ENCODE measurements at regions not wholly inside any gene's neighbourhood (a gene's known extent, or its start where the extent isn't known, plus 50 kb on each side); places are given as distances from the start of the nearest gene placed in this dataset.
"Not testable (repeated sequence)": the region's sequence is repeated elsewhere in the genome, so short reads cannot be mapped to it uniquely, and the experiment has no call there.

- Histone ChIP-seq H3K36me3 (ENCODE audit: insufficient read depth, low read length) (no peaks in the 10 kb centered on the region), H3K27me3 (ENCODE audit: insufficient read depth, low read length, poor library complexity, severe bottlenecking) (no peaks in the 10 kb centered on the region), H3K9me3 (ENCODE audit: low read length) (no peaks in the 10 kb centered on the region), H3K27ac (ENCODE audit: low read depth, low read length) (no peak overlapping the region), H3K4me3 (ENCODE audit: low read length) (no peak overlapping the region), H3K4me1 (ENCODE audit: insufficient read depth, low read length) (no peaks in the 10 kb centered on the region)
- Mint-ChIP-seq H3K9me3 (no peaks in the 10 kb centered on the region), H3K4me1 (no peaks in the 10 kb centered on the region), H3K27me3 (no peaks in the 10 kb centered on the region), H3K4me3 (no peak overlapping the region), H3K27ac (no peak overlapping the region), H3K36me3 (peaks cover 10 to 27% (median 14%) of the 10 kb centered on the region in 3 donors)
- ChIA-PET POLR2A (no interaction called here), CTCF (no interaction called here)
- no peak for DNase-seq
Observed at GRCh38 chr16:27620541-27620940, 70.6 kb downstream of the KATNIP start.

- ChIA-PET POLR2A (no interaction called here), CTCF (no interaction called here)
- no peaks in the 10 kb centered on the region for H3K27me3 ChIP-seq (ENCODE audit: insufficient read depth, low read length, poor library complexity, severe bottlenecking)
- peaks cover 10 to 32% (median 12%) of the 10 kb centered on the region in 3 donors for H3K36me3 Mint-ChIP-seq
- no peaks in the 10 kb centered on the region for H3K4me1 ChIP-seq (ENCODE audit: insufficient read depth, low read length)
- H3K4me3 Mint-ChIP-seq, result no peak overlapping the region
- no peaks in the 10 kb centered on the region for H3K9me3 Mint-ChIP-seq
- no peaks in the 10 kb centered on the region for H3K4me1 Mint-ChIP-seq
- no peaks in the 10 kb centered on the region for H3K9me3 ChIP-seq (ENCODE audit: low read length)
- H3K27me3 Mint-ChIP-seq, result no peaks in the 10 kb centered on the region
- H3K27ac Mint-ChIP-seq, result peak overlapping the region in 2 of 8 donors; percentile 0 to 50
- DNase-seq, result no peak
- H3K4me3 ChIP-seq (ENCODE audit: low read length), result no peak overlapping the region
- H3K36me3 ChIP-seq (ENCODE audit: insufficient read depth, low read length), result no peaks in the 10 kb centered on the region
- H3K27ac ChIP-seq (ENCODE audit: low read depth, low read length), result no peak overlapping the region
Observed at GRCh38 chr16:27624154-27625049, 74.5 kb downstream of the KATNIP start.

GRCh38 chr16:27625050-27625697 lies 75.2 kb downstream of the KATNIP start:
- Mint-ChIP-seq H3K4me3 (no peak overlapping the region), H3K4me1 (no peaks in the 10 kb centered on the region), H3K27me3 (no peaks in the 10 kb centered on the region), H3K36me3 (peaks cover 8 to 28% (median 11%) of the 10 kb centered on the region in 3 donors), H3K27ac (peak overlapping the region in 2 of 8 donors; percentile 43 to 95), H3K9me3 (no peaks in the 10 kb centered on the region)
- Histone ChIP-seq H3K4me3 (ENCODE audit: low read length) (no peak overlapping the region), H3K36me3 (ENCODE audit: insufficient read depth, low read length) (no peaks in the 10 kb centered on the region), H3K9me3 (ENCODE audit: low read length) (no peaks in the 10 kb centered on the region), H3K4me1 (ENCODE audit: insufficient read depth, low read length) (no peaks in the 10 kb centered on the region), H3K27me3 (ENCODE audit: insufficient read depth, low read length, poor library complexity, severe bottlenecking) (no peaks in the 10 kb centered on the region), H3K27ac (ENCODE audit: low read depth, low read length) (no peak overlapping the region)
- no peak for DNase-seq
- ChIA-PET CTCF (no interaction called here), POLR2A (no interaction called here)

- DNase-seq, result no peak
- H3K9me3 Mint-ChIP-seq, result no peaks in the 10 kb centered on the region
- no peak overlapping the region for H3K27ac ChIP-seq (ENCODE audit: low read depth, low read length)
- ChIA-PET POLR2A (no interaction called here), CTCF (no interaction called here)
- no peaks in the 10 kb centered on the region for H3K27me3 ChIP-seq (ENCODE audit: insufficient read depth, low read length, poor library complexity, severe bottlenecking)
- H3K27ac Mint-ChIP-seq, result no peak overlapping the region
- H3K4me3 ChIP-seq (ENCODE audit: low read length), result no peak overlapping the region
- no peaks in the 10 kb centered on the region for H3K4me1 ChIP-seq (ENCODE audit: insufficient read depth, low read length)
- no peaks in the 10 kb centered on the region for H3K27me3 Mint-ChIP-seq
- H3K9me3 ChIP-seq (ENCODE audit: low read length), result no peaks in the 10 kb centered on the region
- H3K36me3 ChIP-seq (ENCODE audit: insufficient read depth, low read length), result peaks cover 7% of the 10 kb centered on the region
- no peaks in the 10 kb centered on the region for H3K4me1 Mint-ChIP-seq
- H3K4me3 Mint-ChIP-seq, result no peak overlapping the region
- peaks cover 11 to 36% (median 16%) of the 10 kb centered on the region in 3 donors for H3K36me3 Mint-ChIP-seq
Observed at GRCh38 chr16:27627136-27627535, 77.2 kb downstream of the KATNIP start.

- H3K27me3 Mint-ChIP-seq, result no peaks in the 10 kb centered on the region
- peak overlapping the region in 1 of 8 donors; percentile 95 for H3K27ac Mint-ChIP-seq
- Histone ChIP-seq H3K27ac (ENCODE audit: low read depth, low read length) (no peak overlapping the region), H3K27me3 (ENCODE audit: insufficient read depth, low read length, poor library complexity, severe bottlenecking) (no peaks in the 10 kb centered on the region), H3K36me3 (ENCODE audit: insufficient read depth, low read length) (peaks cover 7% of the 10 kb centered on the region), H3K4me3 (ENCODE audit: low read length) (no peak overlapping the region), H3K9me3 (ENCODE audit: low read length) (no peaks in the 10 kb centered on the region), H3K4me1 (ENCODE audit: insufficient read depth, low read length) (no peaks in the 10 kb centered on the region)
- no peaks in the 10 kb centered on the region for H3K9me3 Mint-ChIP-seq
- peaks cover 10 to 39% (median 16%) of the 10 kb centered on the region in 3 donors for H3K36me3 Mint-ChIP-seq
- DNase-seq, result no peak
- no peaks in the 10 kb centered on the region for H3K4me1 Mint-ChIP-seq
- CTCF ChIA-PET, result no interaction called here
- H3K4me3 Mint-ChIP-seq, result no peak overlapping the region
- POLR2A ChIA-PET, result no interaction called here
Observed at GRCh38 chr16:27628241-27628942, 78.4 kb downstream of the KATNIP start.

- peak overlapping the region in 1 of 8 donors; percentile 95 for H3K27ac Mint-ChIP-seq
Observed at GRCh38 chr16:27628943-27629462, 79.1 kb downstream of the KATNIP start.

GRCh38 chr16:27632216-27632615 lies 82.3 kb downstream of the KATNIP start:
- no peaks in the 10 kb centered on the region for H3K4me1 ChIP-seq (ENCODE audit: insufficient read depth, low read length)
- POLR2A ChIA-PET, result no interaction called here
- H3K27ac ChIP-seq (ENCODE audit: low read depth, low read length), result no peak overlapping the region
- Mint-ChIP-seq H3K9me3 (no peaks in the 10 kb centered on the region), H3K36me3 (peaks cover 13 to 47% (median 19%) of the 10 kb centered on the region in 3 donors), H3K4me1 (no peaks in the 10 kb centered on the region), H3K4me3 (no peak overlapping the region), H3K27ac (no peak overlapping the region), H3K27me3 (no peaks in the 10 kb centered on the region)
- no peaks in the 10 kb centered on the region for H3K27me3 ChIP-seq (ENCODE audit: insufficient read depth, low read length, poor library complexity, severe bottlenecking)
- DNase-seq, result no peak
- H3K4me3 ChIP-seq (ENCODE audit: low read length), result no peak overlapping the region
- H3K9me3 ChIP-seq (ENCODE audit: low read length), result no peaks in the 10 kb centered on the region
- H3K36me3 ChIP-seq (ENCODE audit: insufficient read depth, low read length), result peaks cover 7% of the 10 kb centered on the region
- CTCF ChIA-PET, result no interaction called here

More at GRCh38 chr16:27628943-27629462, 79.1 kb downstream of the KATNIP start:
- H3K36me3 ChIP-seq (ENCODE audit: insufficient read depth, low read length); H3K27me3 ChIP-seq (ENCODE audit: insufficient read depth, low read length, poor library complexity, severe bottlenecking); H3K4me3 ChIP-seq (ENCODE audit: low read length); H3K4me3 Mint-ChIP-seq; H3K4me1 ChIP-seq (ENCODE audit: insufficient read depth, low read length); DNase-seq; H3K27me3 Mint-ChIP-seq; CTCF ChIA-PET; H3K9me3 ChIP-seq (ENCODE audit: low read length); H3K4me1 Mint-ChIP-seq; POLR2A ChIA-PET; H3K27ac ChIP-seq (ENCODE audit: low read depth, low read length); H3K9me3 Mint-ChIP-seq: not testable (repeated sequence)
- peaks cover 10 to 41% (median 16%) of the 10 kb centered on the region in 3 donors for H3K36me3 Mint-ChIP-seq

- Mint-ChIP-seq H3K27me3 (no peaks in the 10 kb centered on the region), H3K27ac (no peak overlapping the region), H3K4me1 (no peaks in the 10 kb centered on the region), H3K9me3 (no peaks in the 10 kb centered on the region), H3K4me3 (no peak overlapping the region), H3K36me3 (peaks cover 13 to 53% (median 19%) of the 10 kb centered on the region in 3 donors)
- H3K9me3 ChIP-seq (ENCODE audit: low read length), result no peaks in the 10 kb centered on the region
- ChIA-PET POLR2A (no interaction called here), CTCF (no interaction called here)
- no peak for DNase-seq
- no peaks in the 10 kb centered on the region for H3K27me3 ChIP-seq (ENCODE audit: insufficient read depth, low read length, poor library complexity, severe bottlenecking)
- H3K4me3 ChIP-seq (ENCODE audit: low read length), result no peak overlapping the region
- H3K36me3 ChIP-seq (ENCODE audit: insufficient read depth, low read length), result peaks cover 7% of the 10 kb centered on the region
- H3K27ac ChIP-seq (ENCODE audit: low read depth, low read length), result no peak overlapping the region
- H3K4me1 ChIP-seq (ENCODE audit: insufficient read depth, low read length), result no peaks in the 10 kb centered on the region
Observed at GRCh38 chr16:27633221-27633620, 83.3 kb downstream of the KATNIP start.

Measured in CD8-positive, alpha-beta memory T cell (primary cell).